IPS-18a (cell line): ENCODE measurements at regions not wholly inside any gene's neighbourhood (a gene's known extent, or its start where the extent isn't known, plus 50 kb on each side); places are given as distances from the start of the nearest gene placed in this dataset.

ENCODE experiments used
- H3K27ac ChIP-seq: one replicate; pipeline ENCODE4 v1.5.1; 2013; ENCODE audit warnings: low read length
- H3K27me3 ChIP-seq: one replicate; pipeline ENCODE4 v1.6.1; 2013; ENCODE audit warnings: mild to moderate bottlenecking, low read length; ENCODE audit not compliant: control insufficient read depth, insufficient read depth
- H3K36me3 ChIP-seq: one replicate; pipeline ENCODE4 v1.6.1; 2013; ENCODE audit warnings: low read depth, low read length; ENCODE audit not compliant: control insufficient read depth
- H3K4me1 ChIP-seq: one replicate; pipeline ENCODE4 v1.6.1; 2013; ENCODE audit warnings: low read depth, low read length; ENCODE audit not compliant: control insufficient read depth
- H3K4me3 ChIP-seq: one replicate; pipeline ENCODE4 v1.5.1; 2013; ENCODE audit warnings: low read length
- H3K9ac ChIP-seq: one replicate; pipeline ENCODE4 v1.6.1; 2013; ENCODE audit warnings: mild to moderate bottlenecking, low read length, moderate library complexity
- H3K9me3 ChIP-seq: one replicate; pipeline ENCODE4 v1.6.1; 2013; ENCODE audit warnings: low read depth, low read length; ENCODE audit not compliant: control insufficient read depth

- Histone ChIP-seq H3K4me3 (no peak overlapping the region), H3K9ac (no peak overlapping the region), H3K27me3 (no peaks in the 10 kb centered on the region), H3K27ac (no peak overlapping the region), H3K9me3 (peaks cover 5% of the 10 kb centered on the region), H3K4me1 (no peaks in the 10 kb centered on the region), H3K36me3 (no peaks in the 10 kb centered on the region)
Observed at GRCh38 chr10:43773736-43774135, 125.1 kb upstream of the ZNF32 start.

GRCh38 chr10:43772171-43772570, 123.5 kb upstream of the ZNF32 start:
- peaks cover 5% of the 10 kb centered on the region for H3K9me3 ChIP-seq
- H3K27me3 ChIP-seq, result no peaks in the 10 kb centered on the region
- no peaks in the 10 kb centered on the region for H3K4me1 ChIP-seq
- no peak overlapping the region for H3K4me3 ChIP-seq
- H3K36me3 ChIP-seq, result no peaks in the 10 kb centered on the region
- H3K27ac ChIP-seq, result no peak overlapping the region
- no peak overlapping the region for H3K9ac ChIP-seq

DNA sequence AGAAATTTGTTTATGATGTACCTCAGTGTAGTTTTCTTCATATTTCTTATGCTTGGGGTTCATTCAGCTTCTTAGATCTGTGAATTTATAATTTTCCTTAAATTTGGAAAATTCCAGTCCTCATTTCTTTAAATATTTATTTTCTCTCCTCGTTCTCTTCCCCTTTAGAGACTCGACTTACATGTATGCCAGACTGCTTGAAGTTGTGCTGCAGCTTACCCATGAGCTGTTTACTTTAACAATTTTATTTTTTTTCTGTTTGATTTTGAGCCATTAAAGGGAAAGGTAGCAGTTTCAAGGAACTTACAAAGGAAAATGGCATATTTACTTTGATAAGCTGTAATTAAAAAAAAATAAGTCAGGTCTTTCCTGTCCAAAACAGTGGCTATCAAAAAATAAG, 123.0 kb upstream of the ZNF32 start:
- H3K4me3 ChIP-seq, result no peak overlapping the region
- no peaks in the 10 kb centered on the region for H3K4me1 ChIP-seq
- H3K27me3 ChIP-seq, result no peaks in the 10 kb centered on the region
- H3K36me3 ChIP-seq, result no peaks in the 10 kb centered on the region
- H3K27ac ChIP-seq, result no peak overlapping the region
- peaks cover 5% of the 10 kb centered on the region for H3K9me3 ChIP-seq
- H3K9ac ChIP-seq, result no peak overlapping the region

- Histone ChIP-seq H3K4me3 (no peak overlapping the region), H3K27me3 (no peaks in the 10 kb centered on the region), H3K9me3 (peaks cover 5% of the 10 kb centered on the region), H3K4me1 (no peaks in the 10 kb centered on the region), H3K27ac (no peak overlapping the region), H3K9ac (no peak overlapping the region), H3K36me3 (no peaks in the 10 kb centered on the region)
Observed at GRCh38 chr10:43765516-43765915, 116.8 kb upstream of the ZNF32 start.

DNA sequence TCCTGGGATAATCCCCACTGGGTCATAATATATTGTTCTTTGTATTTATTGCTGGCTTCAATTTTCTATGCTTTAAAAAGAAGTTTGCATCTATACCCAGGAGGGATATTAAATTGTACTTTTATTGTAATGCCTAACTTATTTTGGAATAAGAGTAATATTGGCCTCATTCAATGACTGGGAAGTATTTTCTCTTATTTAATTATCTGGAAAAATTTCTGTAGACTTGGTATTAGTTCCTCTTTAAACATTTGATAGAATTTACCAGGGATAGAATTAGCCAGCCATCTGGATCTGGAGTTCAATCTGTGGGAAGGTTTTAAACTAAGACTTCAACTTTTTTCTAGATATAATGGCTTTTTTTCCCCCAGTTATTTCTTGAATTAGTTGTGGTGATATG, 115.2 kb upstream of the ZNF32 start:
- Histone ChIP-seq H3K9ac (no peak overlapping the region), H3K4me1 (no peaks in the 10 kb centered on the region), H3K4me3 (no peak overlapping the region), H3K27ac (no peak overlapping the region), H3K36me3 (no peaks in the 10 kb centered on the region), H3K9me3 (no peaks in the 10 kb centered on the region), H3K27me3 (no peaks in the 10 kb centered on the region)

- Histone ChIP-seq H3K4me1 (peaks cover 8% of the 10 kb centered on the region), H3K27ac (no peak overlapping the region), H3K36me3 (no peaks in the 10 kb centered on the region), H3K4me3 (no peak overlapping the region), H3K9ac (no peak overlapping the region), H3K27me3 (peaks cover 9% of the 10 kb centered on the region), H3K9me3 (no peaks in the 10 kb centered on the region)
Observed at GRCh38 chr10:43760514-43760913, 111.8 kb upstream of the ZNF32 start.

DNA sequence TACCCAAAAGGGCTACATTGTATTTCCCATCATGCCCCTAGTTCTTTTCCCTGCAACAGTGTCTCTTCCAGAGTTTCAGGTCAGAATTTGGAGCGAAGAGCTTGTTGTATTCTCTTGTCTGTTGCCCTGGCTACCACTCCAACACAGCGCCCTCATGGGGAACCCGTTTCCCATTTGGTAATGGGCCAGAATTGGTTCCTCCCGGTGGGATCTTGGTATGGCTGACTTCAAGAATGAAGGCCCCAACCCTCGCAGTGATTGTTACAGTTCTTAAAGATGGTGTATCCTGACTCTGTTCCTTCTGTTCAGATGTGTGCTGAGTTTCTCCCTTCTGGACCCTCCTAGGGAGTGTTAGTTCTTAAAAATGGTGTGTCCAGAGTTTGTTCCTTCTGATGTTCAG, 110.5 kb upstream of the ZNF32 start:
- H3K9ac ChIP-seq, result no peak overlapping the region
- H3K27ac ChIP-seq, result no peak overlapping the region
- peaks cover 16% of the 10 kb centered on the region for H3K27me3 ChIP-seq

DNA sequence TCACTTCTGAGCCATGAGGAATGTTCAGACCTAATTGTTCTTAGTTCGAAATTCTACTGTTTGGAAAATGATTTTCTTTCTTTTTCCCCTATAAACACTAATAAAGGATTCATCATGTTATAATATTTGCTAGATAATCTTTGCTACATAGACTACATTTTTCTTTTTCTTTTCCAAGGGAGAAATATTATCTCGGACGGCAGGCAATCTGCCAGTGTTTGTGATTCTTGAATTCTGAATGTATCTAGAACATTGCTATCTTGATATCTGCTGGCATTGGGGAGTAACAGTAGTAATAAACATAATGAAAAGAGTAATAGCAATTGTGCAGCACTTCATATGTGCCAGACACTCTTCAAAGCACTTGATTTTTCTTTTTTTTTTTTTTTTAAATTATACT, 107.7 kb upstream of the ZNF32 start:
- Histone ChIP-seq H3K4me1 (peaks cover 24% of the 10 kb centered on the region), H3K9me3 (no peaks in the 10 kb centered on the region), H3K27me3 (peaks cover 20% of the 10 kb centered on the region), H3K27ac (no peak overlapping the region), H3K36me3 (no peaks in the 10 kb centered on the region), H3K4me3 (no peak overlapping the region), H3K9ac (no peak overlapping the region)

More for the DNA sequence above, 110.5 kb upstream of the ZNF32 start:
- Histone ChIP-seq H3K4me1 (peaks cover 17% of the 10 kb centered on the region), H3K9me3 (no peaks in the 10 kb centered on the region), H3K4me3 (no peak overlapping the region), H3K36me3 (no peaks in the 10 kb centered on the region)

- Histone ChIP-seq H3K36me3 (no peaks in the 10 kb centered on the region), H3K4me1 (peaks cover 24% of the 10 kb centered on the region), H3K9me3 (no peaks in the 10 kb centered on the region), H3K9ac (no peak overlapping the region), H3K4me3 (peak overlapping the region; percentile 12), H3K27me3 (peaks cover 20% of the 10 kb centered on the region), H3K27ac (no peak overlapping the region)
Observed at GRCh38 chr10:43754569-43755260, 106.0 kb upstream of the ZNF32 start.

- Histone ChIP-seq H3K9ac (no peak overlapping the region), H3K36me3 (no peaks in the 10 kb centered on the region), H3K4me1 (peaks cover 24% of the 10 kb centered on the region), H3K27ac (no peak overlapping the region), H3K4me3 (no peak overlapping the region), H3K27me3 (peaks cover 20% of the 10 kb centered on the region), H3K9me3 (no peaks in the 10 kb centered on the region)
Observed at GRCh38 chr10:43753397-43754061, 104.8 kb upstream of the ZNF32 start.

DNA sequence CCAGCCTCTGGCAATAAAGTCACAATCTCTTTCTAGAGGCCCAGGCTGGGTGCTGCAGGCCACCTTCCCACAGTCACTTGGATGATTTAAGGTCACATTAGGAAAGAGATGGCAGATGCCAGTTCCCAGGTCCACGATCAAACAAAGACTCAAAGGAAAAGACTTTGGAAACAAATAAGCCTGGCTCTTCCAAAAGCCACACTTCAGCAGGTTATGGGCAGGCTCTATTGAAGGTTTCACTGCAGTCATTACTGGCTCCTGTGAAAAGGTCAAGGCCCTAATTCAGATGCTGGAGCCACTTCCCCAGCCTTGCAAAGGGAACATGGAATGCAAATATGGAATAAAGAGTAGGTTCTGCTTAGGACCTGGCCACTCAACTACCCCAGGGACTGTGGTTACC, 104.0 kb upstream of the ZNF32 start:
- peaks cover 20% of the 10 kb centered on the region for H3K27me3 ChIP-seq

DNA sequence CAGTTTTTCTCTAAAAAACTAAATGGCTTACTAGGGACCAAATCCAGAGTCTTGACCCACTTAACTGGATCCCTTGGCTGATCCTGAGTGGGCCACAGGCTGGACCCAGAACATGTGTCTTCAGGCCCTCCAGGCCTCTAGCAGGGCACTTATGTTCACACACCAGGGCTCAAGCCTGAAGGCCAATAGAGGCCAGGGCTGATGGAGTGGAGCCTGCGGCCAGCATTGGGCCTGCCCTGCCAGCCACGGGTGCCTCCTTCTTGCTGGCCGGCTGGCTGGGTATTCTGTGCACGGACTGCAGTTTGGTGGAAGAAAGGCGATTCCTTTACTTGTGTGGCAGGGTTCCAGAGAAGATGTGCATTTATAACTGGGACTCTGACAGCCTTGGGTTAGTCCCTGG, 103.0 kb upstream of the ZNF32 start:
- Histone ChIP-seq H3K36me3 (no peaks in the 10 kb centered on the region), H3K4me1 (peaks cover 24% of the 10 kb centered on the region), H3K27ac (no peak overlapping the region), H3K9ac (no peak overlapping the region), H3K4me3 (no peak overlapping the region), H3K27me3 (peaks cover 20% of the 10 kb centered on the region), H3K9me3 (no peaks in the 10 kb centered on the region)

More for the DNA sequence above, 104.0 kb upstream of the ZNF32 start:
- H3K9ac ChIP-seq, result no peak overlapping the region
- no peak overlapping the region for H3K27ac ChIP-seq
- peaks cover 24% of the 10 kb centered on the region for H3K4me1 ChIP-seq
- no peaks in the 10 kb centered on the region for H3K36me3 ChIP-seq
- no peak overlapping the region for H3K4me3 ChIP-seq
- H3K9me3 ChIP-seq, result no peaks in the 10 kb centered on the region
